Stimulated activated CD8-positive, alpha-beta memory T cell treated with anti-CD3 and anti-CD28 coated beads, Interleukin-15, amount 100 ng/mL, for 4 hours (primary cell): ENCODE measurements at regions not wholly inside any gene's neighbourhood (a gene's known extent, or its start where the extent isn't known, plus 50 kb on each side); places are given as distances from the start of the nearest gene placed in this dataset.
"Not testable (repeated sequence)": the region's sequence is repeated elsewhere in the genome, so short reads cannot be mapped to it uniquely, and the experiment has no call there.

Experiments used
- DNase-seq, 2 donors: peaks; one replicate each; pipeline ENCODE4 v3.0.0-alpha.2; 2020; ENCODE audit warnings: low read depth in 2 of 2

GRCh38 chr6:167690167-167690922 lies 136.4 kb upstream of the AFDN start:
- DNase-seq = not testable (repeated sequence)

- no peak for DNase-seq
Observed at GRCh38 chr6:167690931-167691330, 135.8 kb upstream of the AFDN start.

- DNase-seq = no peak
Observed at GRCh38 chr6:167691533-167692312, 135.0 kb upstream of the AFDN start.

- not testable (repeated sequence) for DNase-seq
Observed at GRCh38 chr6:167693478-167693877, 133.2 kb upstream of the AFDN start.

- DNase-seq = no peak
Observed at GRCh38 chr6:167695831-167696230, 130.9 kb upstream of the AFDN start.

GRCh38 chr6:167696296-167696695 lies 130.4 kb upstream of the AFDN start:
- DNase-seq = no peak

GRCh38 chr6:167697316-167697715 lies 129.4 kb upstream of the AFDN start:
- no peak for DNase-seq

- no peak for DNase-seq
Observed at GRCh38 chr6:167698540-167698939, 128.2 kb upstream of the AFDN start.

- DNase-seq = peak; percentile 35 to 54
Observed at GRCh38 chr6:167699141-167699931, 127.4 kb upstream of the AFDN start.

- DNase-seq = no peak
Observed at GRCh38 chr6:167700199-167700598, 126.5 kb upstream of the AFDN start.

GRCh38 chr6:167701010-167701409 lies 125.7 kb upstream of the AFDN start:
- no peak for DNase-seq

GRCh38 chr6:167702241-167702827 lies 124.4 kb upstream of the AFDN start:
- DNase-seq = no peak

- DNase-seq = no peak
Observed at GRCh38 chr6:167703347-167703746, 123.4 kb upstream of the AFDN start.

GRCh38 chr6:167703781-167704180 lies 122.9 kb upstream of the AFDN start:
- no peak for DNase-seq

- no peak for DNase-seq
Observed at GRCh38 chr6:167704396-167704901, 122.3 kb upstream of the AFDN start.

GRCh38 chr6:167705211-167705750 lies 121.4 kb upstream of the AFDN start:
- DNase-seq = no peak

- DNase-seq = peak; percentile 24 to 51
Observed at GRCh38 chr6:167706313-167707109, 120.2 kb upstream of the AFDN start.

- DNase-seq = no peak
Observed at GRCh38 chr6:167707686-167708500, 118.8 kb upstream of the AFDN start.

- no peak for DNase-seq
Observed at GRCh38 chr6:167708501-167709094, 118.1 kb upstream of the AFDN start.
